Activated CD4-positive, alpha-beta T cell treated with anti-CD3 and anti-CD28 coated beads, Interleukin-2, amount 50 U/mL, for 4 hours (primary cell): ENCODE measurements at regions not wholly inside any gene's neighbourhood (a gene's known extent, or its start where the extent isn't known, plus 50 kb on each side); places are given as distances from the start of the nearest gene placed in this dataset.
"Not testable (repeated sequence)": the region's sequence is repeated elsewhere in the genome, so short reads cannot be mapped to it uniquely, and the experiment has no call there.

Experiments
- DNase-seq, 2 experiments: peaks; one replicate each; pipeline ENCODE4 v3.0.0-alpha.2; 2020

DNA sequence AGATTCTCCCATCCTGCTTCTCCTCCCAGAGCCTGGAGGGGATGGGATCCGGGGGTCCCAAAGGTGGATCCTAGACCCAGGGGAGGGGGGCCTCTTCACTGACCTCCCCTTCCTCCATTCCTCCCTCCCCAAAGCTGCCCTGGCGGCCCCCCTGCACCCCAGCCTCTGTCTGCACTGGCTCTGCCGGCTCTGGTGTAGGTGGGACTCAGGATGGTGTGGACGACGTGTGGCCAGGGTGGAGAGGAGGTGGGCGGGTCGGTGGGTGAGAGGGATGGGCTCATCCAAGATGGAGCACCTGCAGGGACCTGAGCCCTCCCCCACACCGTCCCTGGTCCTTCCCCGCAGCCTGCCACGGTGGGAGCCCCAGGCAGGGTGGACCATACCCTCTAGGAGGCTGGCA, 355.6 kb downstream of the TMEM121 start:
- not testable (repeated sequence) for DNase-seq

DNA sequence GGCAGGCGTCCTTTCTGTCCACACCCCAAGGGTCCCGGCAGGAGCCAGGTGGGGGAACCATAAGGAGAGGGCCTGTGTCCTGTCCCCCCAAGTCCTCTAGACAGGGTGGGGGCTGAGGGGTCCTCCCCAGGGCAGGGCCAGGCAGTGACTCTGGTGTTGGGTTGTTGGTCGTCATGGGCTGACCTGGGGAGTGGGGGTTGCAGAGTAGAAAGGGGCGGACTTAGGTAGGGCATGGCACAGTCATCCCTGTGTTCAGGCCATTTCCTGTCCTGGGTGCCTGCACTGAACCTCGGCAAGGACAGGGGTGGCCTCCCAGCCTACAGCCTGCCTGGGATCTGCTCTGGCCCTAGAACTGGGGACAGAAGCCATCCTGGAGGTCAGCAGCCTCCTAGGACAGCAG, 356.2 kb downstream of the TMEM121 start:
- no peak for DNase-seq

DNA sequence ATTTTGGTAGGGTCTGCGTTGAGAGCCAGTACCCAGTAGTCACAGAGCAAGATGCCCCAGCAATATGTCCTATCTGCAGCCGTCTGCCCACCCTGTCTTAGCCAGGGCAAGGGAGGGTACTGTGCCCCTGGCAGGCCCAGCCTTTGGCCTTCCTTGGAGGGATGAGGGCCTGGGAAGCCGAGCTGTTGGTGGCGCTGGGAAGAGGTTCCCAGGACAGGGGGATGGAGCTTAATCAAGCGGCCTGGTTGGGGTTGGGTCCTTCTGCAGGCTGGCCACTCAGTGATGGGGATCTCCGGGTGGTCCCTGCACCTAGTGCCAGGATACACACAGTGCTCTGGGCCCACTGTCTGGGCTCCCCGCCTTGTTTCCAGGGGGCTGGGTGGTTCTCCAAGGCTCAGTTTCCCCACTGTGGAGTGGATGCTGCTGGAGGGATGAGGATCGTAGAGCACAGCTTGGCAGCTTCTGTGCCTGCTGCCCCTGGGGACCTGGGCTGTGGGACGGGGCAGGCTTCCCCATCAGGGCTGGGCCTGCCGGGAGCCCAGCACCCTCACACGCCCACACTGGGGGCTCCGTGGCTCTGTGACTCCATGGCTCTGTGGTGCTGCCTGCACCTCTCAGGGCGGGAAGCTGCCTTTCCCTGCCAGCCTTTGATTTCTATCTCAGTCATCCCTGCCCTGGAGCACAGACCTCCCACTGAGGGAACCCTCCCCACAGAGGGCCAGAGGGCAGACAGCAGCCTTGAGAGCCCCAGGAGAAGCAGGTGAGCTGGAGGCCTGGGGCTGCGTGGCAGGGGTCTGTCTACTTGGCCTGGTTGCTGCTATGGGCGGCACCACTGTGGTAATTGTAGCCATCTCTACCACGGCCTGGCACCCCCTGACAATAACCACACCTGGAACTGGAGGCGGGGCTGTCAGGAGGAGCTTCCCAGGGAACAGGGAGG, 357.0 kb downstream of the TMEM121 start:
- DNase-seq, result no peak

DNA sequence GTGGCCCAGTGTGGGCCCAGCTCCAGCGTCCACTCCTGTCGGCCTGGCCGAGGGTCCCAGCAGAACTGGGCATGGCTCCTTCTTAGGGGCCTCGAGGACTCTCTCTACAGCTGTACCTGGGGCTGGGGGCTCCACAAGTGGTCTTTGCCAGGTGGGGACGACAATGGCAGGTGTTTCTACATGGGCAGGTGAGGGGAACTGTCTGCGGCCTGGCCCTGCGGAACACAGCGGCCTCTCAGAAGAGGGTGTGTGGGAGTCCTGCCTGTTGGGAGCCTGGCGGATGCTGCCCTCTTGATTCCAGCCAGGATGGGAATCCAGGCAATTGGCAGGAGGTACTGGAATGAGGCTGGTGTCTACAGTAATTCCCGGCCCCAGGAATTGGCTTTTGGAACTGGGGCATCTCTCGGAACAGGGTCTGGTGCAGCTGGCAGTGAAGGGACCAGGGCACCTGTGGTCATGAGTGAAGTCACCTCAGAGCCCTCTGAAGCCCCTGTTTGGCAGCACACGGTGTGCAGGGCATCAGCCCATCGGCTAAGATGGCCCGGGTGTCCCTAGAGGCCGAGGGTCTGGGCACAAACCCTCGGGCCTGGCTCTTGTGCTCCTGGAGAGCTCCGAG, 357.9 kb downstream of the TMEM121 start:
- not testable (repeated sequence) for DNase-seq

DNA sequence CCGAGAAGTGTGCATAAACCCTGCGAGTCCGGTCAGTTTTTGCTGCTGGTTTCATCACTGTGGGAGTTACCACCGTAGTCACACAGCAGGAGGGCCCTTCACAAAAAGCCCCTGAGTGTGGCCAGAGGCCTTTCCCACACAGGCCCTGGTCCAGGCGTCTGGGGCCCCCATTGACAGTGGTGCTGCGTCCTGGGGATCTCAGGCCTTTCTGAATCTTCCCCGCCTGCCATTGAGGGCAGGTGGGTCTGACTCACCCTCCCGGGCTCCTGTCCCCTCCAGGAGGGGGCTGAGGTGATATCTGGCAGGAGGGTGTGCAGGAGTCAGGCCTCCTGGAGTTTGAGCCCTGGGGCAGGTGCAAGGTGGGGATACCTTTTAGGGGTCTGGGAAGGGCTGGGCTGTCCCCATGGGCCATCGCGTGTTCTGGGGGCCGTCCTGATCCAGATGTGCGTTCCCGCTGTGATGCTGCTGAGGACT, 358.5 kb downstream of the TMEM121 start:
- no peak for DNase-seq

DNA sequence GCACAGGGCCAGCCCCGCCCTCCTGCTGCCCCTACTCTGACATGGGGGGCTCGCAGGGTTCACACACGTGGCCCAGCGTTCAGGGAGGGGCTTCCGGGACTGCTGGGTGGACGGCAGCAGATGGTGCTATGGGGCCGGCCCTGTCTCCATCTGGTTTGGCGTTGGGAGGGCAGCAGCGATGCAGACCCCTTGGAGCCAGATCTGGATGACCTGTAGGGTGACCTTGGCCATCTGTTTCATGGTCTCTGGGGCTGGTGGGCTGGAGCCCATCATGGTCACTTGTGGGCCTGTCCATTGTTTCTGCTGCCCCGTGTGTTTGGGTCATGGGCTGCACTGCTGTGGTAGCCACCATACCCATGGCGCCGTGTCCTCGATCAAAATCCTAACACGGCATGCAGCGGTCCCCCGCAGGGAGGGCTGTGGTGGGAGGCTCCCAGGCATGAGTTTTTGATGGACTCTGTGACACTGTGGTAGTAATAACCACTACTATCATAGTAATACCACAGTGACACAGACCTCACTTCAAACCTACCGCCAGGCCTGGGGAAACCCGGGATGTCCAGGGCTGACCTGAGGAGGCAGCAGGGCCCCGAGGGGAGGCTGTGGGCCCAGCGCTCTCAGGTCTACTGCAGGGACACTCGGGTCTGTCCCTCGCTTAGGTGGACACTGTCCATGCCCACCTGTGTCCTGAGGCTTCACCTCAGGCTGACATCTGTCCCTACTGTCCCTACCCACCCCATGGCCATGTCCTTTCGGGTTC, 359.4 kb downstream of the TMEM121 start:
- DNase-seq, result no peak

DNA sequence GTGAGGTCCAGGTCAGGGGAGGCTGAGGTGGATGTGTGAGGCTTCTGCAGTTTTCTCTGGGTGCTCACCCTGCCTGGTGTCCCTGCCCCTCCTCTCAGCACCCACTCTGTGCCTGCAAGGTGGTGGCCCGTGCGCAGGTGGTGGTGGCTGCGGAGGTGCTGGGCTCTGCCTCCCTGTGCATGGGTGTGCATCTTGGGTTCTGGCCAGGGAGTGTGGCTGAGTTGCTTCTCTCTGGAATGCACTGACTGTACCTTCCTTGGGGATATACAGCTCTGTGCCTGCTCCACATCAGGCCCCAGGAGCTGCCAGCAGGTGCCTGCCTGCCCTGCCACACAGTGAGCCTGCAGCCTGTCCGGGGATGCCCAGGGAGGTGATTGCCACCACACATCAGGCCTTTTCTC, 360.4 kb downstream of the TMEM121 start:
- not testable (repeated sequence) for DNase-seq

DNA sequence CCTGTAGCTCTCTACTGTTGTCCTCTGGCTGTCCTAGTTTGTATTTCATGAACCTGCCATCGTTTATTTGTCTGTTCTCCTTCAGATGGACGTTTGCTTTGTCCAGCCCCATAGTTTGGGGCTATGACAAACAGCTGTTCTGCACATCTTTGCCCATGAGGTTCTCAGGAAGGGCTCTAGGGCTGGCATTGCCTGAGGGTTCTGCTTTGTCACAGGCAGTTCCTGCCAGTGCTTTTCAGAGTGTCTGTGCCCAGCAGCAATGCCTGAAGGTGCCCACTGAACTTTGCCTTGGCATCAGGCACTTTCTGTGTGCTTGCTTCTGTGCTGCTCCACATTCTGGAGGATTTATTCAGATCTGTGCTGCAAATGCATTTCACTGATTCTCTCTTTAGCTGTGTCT, 361.3 kb downstream of the TMEM121 start:
- DNase-seq, result no peak

DNA sequence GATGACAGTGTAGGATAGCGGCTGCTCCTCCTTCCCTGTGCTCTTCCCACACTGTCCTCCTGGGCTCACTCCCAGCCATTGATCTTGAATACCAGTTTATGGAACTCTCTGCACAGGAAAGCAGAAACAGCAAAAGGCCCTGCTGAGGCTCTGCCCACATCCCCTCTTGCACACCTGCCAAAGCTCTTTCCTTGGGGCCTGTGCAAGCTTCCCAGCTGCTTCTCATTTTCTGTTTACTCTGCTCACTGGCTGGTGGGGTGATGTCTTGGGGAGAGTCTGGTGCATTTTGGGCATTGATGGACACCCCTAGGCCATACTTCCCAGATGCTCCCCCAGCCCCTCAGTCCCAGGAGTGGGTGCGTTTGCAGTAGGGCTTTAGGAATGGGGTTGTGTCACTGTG, 361.8 kb downstream of the TMEM121 start:
- no peak for DNase-seq

DNA sequence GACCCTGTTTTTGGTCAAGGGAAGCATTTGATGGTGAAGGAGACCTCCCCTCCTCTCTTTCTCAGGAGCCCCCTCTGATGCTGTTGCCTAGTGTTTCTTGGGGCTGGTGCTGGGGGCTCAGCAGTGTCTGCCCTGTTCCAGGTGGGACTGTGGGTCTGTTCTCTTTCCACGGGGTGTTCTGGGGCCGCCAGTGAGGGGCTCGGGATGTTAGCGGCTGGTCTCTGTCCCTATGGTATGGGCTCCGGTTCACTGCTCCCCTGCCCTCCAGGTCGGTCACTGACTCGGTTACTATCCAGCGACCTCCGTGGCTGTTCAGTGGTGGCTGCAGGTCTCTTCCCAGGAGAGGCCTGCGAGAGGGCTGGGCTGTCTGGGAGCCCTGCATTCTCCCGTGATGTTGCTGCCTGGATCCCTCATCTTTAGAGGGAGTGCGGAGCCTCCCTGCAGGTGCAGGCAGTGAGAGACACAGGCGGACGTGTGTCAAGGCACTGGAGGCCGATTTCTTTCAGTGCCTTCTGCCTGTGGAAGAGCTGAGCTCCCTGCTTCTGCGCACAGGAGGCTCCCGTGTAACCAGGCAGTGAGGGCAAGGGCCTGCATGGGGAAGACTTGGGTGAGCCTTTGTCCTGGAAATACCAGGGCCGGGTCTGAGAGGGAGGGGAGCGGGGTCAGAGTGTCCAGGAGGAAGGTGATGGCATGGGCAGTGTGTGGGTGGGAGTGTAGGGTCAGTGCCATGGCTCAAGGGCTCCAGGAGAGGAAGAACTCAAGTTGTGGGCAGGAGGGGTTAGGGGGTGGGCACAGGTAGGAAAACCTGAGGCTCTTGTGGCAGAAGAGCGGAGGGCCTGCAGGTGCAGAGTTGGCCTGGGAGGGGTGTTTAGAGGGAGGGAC, 362.6 kb downstream of the TMEM121 start:
- DNase-seq, result no peak

DNA sequence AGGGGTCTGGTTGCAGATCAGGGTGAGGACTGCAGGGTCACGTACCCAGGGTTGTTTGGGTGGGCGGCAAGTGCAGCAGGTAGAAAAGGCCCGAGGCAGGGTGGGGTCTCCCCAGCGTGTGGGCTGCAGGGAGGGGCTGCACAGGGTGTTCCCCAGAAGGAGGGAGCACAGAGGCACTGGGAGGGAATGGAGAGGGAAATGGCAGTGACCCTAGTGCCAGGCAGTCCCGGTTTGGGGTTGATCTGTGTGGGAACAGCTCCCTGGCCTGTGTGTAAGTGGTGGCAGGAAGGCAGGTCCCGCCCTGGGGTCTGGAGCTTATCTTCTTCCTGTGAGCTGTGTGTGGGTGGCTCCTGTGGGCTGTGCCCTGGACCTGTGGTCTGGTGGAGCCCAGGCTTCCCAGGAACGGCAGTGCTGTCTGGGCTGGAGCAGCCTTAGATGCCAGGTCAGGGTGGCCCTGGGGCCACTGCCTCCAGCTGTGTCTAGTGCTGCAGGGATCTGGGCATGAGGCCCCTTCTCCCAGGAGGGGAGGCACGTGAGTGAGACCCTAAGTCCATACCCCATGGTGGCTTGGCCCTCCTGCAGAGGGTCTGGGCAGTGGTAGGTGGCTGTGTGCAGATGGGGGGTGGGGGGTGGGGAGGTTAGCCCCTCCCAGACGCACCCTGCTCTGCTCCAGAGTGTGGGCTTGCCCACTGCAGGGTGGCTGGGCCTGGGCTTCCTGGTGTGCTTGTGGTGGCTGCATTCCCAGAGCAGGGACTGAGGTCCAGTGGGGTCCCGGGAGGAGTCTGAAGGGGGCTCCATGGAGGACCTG, 363.5 kb downstream of the TMEM121 start:
- no peak for DNase-seq

DNA sequence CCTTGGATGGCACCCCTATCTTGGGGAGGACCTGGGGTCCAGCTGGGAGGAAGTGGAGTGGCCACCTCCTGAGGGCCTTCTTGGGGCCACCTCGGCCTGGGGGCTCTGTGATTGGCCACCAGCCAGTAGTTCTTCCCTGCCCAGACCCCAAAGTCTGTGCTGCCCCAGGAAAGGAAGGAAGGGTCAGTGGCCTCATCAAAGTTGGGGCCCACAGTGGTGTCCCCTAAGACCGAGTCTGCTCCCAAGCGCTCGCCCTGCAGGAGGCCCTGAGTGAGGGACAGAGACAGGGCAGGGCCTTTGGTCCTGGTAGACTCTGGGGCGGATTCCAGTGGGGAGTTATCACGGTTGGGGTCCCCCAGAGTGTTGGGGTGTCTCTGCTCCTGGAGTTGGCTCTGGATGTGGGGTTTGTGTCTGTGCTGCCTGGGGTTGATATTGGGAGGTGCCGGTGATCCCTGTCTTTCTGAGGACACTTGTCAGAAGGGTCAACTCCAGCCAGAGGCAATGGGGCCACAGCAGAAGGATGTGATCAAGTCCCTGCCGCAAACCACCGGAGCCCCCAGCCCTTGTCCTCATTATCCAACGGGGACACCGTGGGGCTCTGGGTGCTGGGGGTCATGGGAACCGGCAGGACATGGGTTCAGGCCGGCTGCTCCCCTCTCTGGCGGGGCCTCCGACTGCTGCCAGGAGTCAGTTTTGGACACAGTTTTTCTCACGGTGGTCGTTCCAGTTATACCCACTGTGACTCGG, 364.3 kb downstream of the TMEM121 start:
- DNase-seq, result no peak

DNA sequence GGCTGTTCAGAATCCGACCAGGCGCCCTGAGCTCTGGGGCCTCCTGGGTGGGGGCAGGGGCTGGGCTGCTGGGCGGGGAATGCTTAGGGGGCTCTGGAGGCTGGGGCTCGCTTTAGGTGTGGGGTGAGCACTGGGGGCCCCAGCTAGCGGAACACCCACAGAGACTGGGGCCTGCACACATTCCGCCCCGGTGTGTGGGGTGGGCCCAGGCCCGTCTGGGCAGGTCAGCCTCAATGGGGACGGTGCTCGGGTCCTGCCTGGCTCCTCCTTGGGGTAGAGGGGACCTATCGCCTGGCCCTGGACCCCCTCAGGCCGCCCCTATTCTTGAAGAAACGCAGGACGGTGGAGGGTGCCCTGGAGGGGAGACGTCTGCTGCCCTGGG, 364.8 kb downstream of the TMEM121 start:
- no peak for DNase-seq

DNA sequence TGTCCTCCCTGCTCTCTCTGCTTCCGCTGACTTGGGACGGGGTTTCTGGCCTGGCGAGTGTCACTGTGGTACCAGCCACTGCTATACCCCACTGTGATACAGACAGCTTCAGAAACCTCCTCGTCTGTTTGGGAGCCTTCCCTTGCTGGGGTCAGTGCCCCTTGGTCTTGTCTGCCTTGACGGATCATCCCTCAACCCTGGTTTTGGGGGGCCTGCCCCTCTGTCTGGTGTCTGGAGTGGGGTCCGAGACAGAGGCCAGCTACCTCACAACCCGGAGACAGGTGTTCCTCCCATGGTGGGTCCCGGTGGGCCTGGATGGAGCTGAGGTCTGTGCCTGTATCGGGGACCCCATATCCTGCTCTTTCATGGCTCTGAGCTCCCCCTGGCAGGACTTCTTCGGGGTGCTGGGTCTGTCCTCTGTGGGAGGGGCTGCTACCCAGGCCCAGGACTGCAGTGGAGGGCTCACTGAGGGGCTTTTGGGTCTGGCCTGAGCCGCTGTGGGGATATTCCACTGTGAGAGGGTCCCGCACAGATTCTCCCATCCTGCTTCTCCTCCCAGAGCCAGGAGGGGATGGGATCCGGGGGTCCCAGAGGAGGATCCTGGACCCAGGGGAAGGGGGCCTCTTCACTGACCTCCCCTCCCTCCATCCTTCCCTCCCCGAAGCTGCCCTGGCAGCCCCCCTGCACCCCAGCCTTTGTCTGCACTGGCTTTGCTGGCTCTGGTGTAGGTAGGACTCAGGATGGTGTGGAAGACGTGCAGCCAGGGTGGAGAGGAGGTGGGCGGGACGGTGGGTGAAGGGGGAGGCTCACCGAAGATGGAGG, 365.5 kb downstream of the TMEM121 start:
- no peak for DNase-seq

DNA sequence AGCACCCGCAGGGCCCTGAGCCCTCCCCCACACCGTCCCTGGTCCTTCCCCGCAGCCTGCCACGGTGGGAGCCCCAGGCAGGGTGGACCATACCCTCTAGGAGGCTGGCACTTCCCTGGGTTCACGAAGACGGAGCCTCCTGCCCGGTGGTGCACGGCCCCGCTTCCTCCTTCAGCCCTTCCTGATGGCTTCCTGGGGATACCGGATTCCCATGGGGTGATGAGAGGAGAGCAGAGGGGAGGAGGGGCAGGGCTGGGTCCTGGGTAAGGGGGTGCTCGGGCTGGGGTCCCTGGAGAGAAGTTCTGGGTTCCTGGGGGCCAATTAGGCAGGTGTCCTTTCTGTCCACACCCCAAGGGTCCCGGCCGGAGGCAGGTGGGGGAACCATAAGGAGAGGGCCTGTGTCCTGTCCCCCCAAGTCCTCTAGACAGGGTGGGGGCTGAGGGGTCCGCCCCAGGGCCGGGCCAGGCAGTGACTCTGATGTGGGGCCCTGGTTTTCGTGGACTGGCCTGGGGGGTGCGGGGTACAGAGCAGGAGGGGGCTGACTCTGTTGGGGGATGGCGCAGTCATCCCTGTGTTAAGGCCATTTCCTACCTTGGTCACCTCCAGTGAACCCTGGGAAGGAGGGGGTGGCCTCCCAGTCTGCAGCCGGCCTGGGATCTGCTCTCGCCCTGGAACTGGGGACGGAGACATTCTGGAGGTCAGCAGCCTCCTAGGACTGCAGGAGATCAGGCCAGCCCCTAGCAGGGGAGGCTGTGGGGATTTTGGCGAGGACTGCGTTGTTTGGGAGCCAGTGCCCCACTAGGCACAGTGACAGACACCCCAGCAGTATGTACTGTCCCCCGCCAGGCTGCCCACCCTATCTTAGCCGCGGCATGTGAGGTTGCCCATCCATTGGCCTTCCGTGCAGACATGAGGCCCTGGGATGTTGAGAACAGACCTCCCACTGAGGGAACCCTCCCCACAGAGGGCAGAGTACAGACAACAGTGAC, 366.4 kb downstream of the TMEM121 start:
- DNase-seq, result not testable (repeated sequence)

DNA sequence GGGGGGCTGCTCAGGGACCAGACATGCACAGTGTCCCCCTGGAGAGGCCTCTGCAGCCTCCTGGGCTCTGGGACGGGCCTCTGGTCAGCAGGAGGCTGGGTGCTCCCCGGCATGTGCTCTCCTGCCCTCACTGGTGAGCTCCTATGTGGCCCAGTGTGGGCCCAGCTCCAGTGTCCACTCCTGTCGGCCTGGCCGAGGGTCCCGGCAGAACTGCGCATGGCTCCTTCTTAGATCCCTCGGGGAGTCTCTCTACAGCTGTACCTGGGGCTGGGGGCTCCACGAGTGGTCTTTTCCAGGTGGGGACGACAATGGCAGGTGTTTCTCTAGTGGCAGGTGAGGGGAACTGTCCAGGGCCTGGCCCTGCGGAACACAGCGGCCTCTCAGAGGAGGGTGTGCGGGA, 367.3 kb downstream of the TMEM121 start:
- DNase-seq, result not testable (repeated sequence)

DNA sequence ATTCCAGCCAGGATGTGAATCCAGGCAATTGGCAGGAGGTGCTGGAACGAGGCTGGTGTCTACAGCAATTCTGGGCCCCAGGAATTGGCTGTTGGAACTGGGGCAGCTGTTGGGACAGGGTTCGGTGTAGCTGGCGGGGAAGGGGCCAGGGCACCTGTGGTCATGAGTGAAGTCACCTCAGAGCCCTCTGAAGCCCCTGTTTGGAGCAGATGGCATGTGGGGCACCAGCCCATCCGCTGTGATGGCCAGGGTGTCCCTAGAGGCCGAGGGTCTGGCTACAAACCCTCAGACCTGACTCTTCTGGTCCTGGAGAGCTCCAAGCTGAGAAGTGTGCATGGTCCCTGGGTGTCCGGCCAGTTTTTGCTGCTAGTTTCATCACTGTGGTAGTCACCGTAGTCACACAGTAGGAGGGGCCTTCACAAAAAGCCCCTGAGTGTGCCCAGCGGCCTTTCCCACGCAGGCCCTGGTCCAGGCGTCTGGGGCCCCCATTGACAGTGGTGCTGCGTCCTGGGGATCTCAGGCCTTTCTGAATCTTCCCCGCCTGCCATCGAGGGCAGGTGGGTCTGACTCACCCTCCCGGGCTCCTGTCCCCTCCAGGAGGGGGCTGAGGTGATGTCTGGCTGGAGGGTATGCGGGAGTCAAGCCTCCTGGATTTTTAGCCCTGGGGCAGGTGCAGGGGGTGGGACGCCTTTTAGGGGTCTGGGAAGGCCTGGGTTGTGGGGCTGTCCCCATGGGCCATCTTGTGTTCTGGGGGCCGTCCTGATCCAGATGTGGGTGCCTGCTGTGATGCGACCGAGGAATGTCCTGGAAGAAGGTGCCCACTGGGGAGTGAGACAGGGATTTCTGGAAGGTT, 368.0 kb downstream of the TMEM121 start:
- no peak for DNase-seq
